ENCODE measurements at regions not wholly inside any gene's neighbourhood (a gene's known extent, or its start where the extent isn't known, plus 50 kb on each side); places are given as distances from the start of the nearest gene placed in this dataset.

- H3K27ac Mint-ChIP-seq, result peak overlapping the region in 2 of 3 experiments; percentile 79; a peak in 3 of 7 replicates
- no CpG with 5 or more reads among the region's 13 CpGs for WGBS (ENCODE audit: extremely low coverage, insufficient read length, low lambda C conversion rate)
- no peaks in the 10 kb centered on the region for H3K27me3 ChIP-seq (ENCODE audit: insufficient read depth, low read length)
Observed at GRCh38 chr2:47310801-47311560, 58.1 kb upstream of the EPCAM start.

More at GRCh38 chr2:47310801-47311560, 58.1 kb upstream of the EPCAM start:
- DNase-seq, result no peak
- H3K79me2 ChIP-seq (ENCODE audit: insufficient read depth, low read length), result no peaks in the 10 kb centered on the region
- no peaks in the 10 kb centered on the region for H3K27me3 Mint-ChIP-seq (ENCODE audit: low read depth)
- H3K27ac ChIP-seq (ENCODE audit: insufficient read length, low read depth, low read length), result no peak overlapping the region
- no peaks in the 10 kb centered on the region for H3K79me1 ChIP-seq (ENCODE audit: insufficient read depth, low read depth, low read length, poor library complexity, severe bottlenecking)
- H3K4me1 Mint-ChIP-seq, result peaks cover 23 to 25% of the 10 kb centered on the region in 2 experiments
- no peak overlapping the region for H3K14ac ChIP-seq (ENCODE audit: insufficient read depth, low read length)
- no peaks in the 10 kb centered on the region for H3K9me3 ChIP-seq (ENCODE audit: control insufficient read depth, low read depth, low read length)
- no peak overlapping the region for H3K23ac ChIP-seq (ENCODE audit: insufficient read length, low read depth, low read length)
- H2AFZ ChIP-seq (ENCODE audit: low read length), result no peak overlapping the region
- H2BK20ac ChIP-seq (ENCODE audit: low read depth, low read length, poor library complexity, severe bottlenecking), result no peak overlapping the region
- no peaks in the 10 kb centered on the region for H4K20me1 ChIP-seq (ENCODE audit: control insufficient read depth, insufficient read depth, insufficient read length)
- no peaks in the 10 kb centered on the region for H3K36me3 Mint-ChIP-seq (ENCODE audit: insufficient read depth in 1 of 3, low read depth in 3 of 3)
- no peak overlapping the region for H2BK5ac ChIP-seq (ENCODE audit: insufficient read length, low read length)
- no peak overlapping the region for H3K4me3 Mint-ChIP-seq
- no peaks in the 10 kb centered on the region; the same call in 1 of the 2 replicates for H3K4me1 ChIP-seq (ENCODE audit: insufficient read depth, low read length)
- H4K8ac ChIP-seq (replicated peaks; ENCODE audit: insufficient read length, low read depth, low read length), result no peak overlapping the region
- no peak overlapping the region for H3K9ac ChIP-seq (ENCODE audit: extremely low read depth, insufficient read length, low read length)
- H3K4me2 ChIP-seq (ENCODE audit: insufficient read depth, insufficient read length, low read length), result no peak overlapping the region
- no peaks in the 10 kb centered on the region for H3K9me3 Mint-ChIP-seq
- TF ChIP-seq CTCF (conservative IDR thresholded peaks at IDR 0.05), result no peak
- H3K4ac ChIP-seq (ENCODE audit: low read depth, low read length), result no peak overlapping the region
- no peaks in the 10 kb centered on the region for H3K23me2 ChIP-seq (ENCODE audit: insufficient read length, low read depth, low read length, poor library complexity, severe bottlenecking)
- no peak overlapping the region for H4K5ac ChIP-seq (ENCODE audit: insufficient read length, low read depth, low read length)
- H2BK120ac ChIP-seq (ENCODE audit: low read depth, low read length, poor library complexity, severe bottlenecking), result no peak overlapping the region
- no peak overlapping the region for H2BK15ac ChIP-seq (ENCODE audit: low read depth, low read length)
- no peak overlapping the region for H4K91ac ChIP-seq (ENCODE audit: insufficient read length, low read depth, low read length)
- no peak overlapping the region for H3T11ph ChIP-seq (ENCODE audit: low read length)
- no peak overlapping the region for H3K56ac ChIP-seq (ENCODE audit: insufficient read length, low read depth, low read length)
- H3K18ac ChIP-seq (ENCODE audit: insufficient read length, low read depth, low read length), result no peak overlapping the region
- no peak overlapping the region for H2BK12ac ChIP-seq (ENCODE audit: insufficient read length, low read depth, low read length)
- H2AK5ac ChIP-seq (ENCODE audit: insufficient read length, low read length), result no peak overlapping the region
